HG02938 (cell line): ENCODE measurements at regions not wholly inside any gene's neighbourhood (a gene's known extent, or its start where the extent isn't known, plus 50 kb on each side); places are given as distances from the start of the nearest gene placed in this dataset.
A peak's percentile ranks its signal among the peaks of the same experiment; 100 is the strongest.

ENCODE experiments used
- ATAC-seq: cut with Tn5 transposase; IDR thresholded peaks from one replicate; pipeline ENCODE4 v1.9.1; 2021; ENCODE audit warnings: mild to moderate bottlenecking, moderate library complexity; ENCODE audit not compliant: unreplicated experiment

GRCh38 chr12:127078577-127079350 is 1188.2 kb upstream of the TMEM132C start:
- no peak for ATAC-seq

DNA sequence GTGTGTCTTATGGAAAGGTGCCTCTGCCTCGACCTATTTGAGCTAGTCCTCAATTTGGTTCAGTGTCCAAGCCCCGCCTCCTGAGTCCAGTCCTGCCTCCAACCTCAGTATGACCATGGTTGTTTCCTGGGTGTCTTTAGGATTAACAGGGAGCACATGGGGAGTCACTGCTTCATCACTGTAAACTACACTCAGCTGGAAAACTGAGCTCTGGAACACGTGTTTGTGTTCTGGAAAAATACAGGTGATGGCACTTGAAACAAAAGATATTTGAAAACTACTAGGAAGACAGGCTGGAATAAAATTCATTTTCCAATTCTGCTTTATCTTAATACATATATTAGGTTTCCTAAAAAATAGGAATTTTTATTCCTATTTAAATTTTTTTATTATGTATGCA is 1187.3 kb upstream of the TMEM132C start:
- ATAC-seq = no peak

GRCh38 chr12:127081058-127081457 is 1185.9 kb upstream of the TMEM132C start:
- no peak for ATAC-seq

- peak; percentile 94 for ATAC-seq
These were observed 1183.7 kb upstream of the TMEM132C start for GRCh38 chr12:127083008-127083949.

DNA sequence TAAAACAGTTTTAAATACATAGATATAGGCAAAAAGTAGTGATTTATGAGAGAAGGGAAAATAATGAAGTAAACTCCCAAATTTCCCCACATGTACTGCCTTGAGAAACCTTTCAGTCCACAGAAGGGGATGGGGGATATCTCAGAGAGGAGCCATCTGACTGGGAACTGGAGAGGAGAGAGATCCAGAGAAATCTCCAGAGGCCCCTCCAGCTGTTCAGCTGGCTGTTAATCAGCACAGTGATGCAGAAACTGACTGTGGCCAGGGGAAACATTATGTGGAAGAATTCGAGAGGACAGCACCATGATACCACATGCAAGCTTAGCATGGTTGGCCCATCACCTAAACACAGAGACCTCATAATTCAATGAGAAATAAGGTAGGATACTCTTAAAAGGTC is 1165.9 kb upstream of the TMEM132C start:
- no peak for ATAC-seq

GRCh38 chr12:127106041-127106440 is 1160.9 kb upstream of the TMEM132C start:
- ATAC-seq = no peak

DNA sequence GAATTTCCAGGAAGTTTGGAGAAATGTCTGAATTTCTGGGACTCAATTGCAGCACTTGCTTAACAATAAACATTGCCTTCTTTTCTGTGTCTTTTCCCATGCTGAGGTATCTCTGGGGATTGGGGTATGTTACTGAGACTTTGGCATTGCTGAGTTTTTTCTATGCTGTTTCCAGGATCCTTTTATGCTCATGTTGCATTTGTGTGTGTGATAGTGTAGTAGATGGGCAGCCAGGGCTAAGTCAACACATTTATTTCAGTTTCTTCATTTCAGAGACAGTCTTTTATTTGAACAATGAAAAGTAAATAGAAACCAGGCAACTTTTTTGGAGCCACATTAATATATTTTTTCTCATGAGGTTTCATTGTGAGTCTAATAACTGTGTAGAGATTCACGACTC is 1160.3 kb upstream of the TMEM132C start:
- ATAC-seq = no peak

DNA sequence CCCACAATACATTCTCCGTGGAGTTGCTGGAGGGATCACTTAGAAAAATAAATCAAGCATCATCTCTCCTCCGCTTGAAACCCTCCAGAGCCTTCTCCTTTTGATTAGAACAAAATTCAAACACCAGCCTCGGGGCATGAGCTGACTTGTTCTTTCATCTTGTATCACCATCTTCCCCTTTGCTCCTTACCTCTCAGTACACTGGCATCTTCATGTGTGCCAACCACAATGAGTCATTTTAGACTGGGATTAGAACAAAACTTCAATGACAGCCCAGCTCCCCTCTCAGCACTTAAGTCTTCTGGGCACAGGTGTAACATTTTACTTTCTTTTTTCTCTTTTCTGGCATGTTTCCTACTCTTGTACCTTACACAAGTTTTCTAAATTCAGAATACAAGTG is 1159.2 kb upstream of the TMEM132C start:
- ATAC-seq = no peak

GRCh38 chr12:127108360-127109215 is 1158.4 kb upstream of the TMEM132C start:
- ATAC-seq = no peak

DNA sequence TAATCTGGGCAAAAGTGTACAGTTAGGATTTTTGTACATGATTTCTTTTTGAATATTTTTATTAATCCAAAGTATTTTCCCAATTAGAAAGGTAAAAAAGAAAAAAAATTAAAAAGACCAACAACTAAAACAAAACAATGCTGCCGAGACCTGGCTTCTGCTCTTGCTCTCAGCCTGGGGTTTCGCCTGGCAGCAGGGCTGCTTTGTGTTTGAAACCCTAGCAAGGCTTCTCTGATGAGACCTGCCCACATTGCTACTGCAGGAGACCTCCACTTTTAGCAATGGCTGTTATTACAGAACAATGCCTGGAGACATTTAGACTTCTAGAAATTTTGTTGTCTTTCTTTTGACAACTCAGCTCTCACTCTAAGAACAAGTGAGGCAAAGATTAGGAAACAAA is 1153.0 kb upstream of the TMEM132C start:
- ATAC-seq = no peak

DNA sequence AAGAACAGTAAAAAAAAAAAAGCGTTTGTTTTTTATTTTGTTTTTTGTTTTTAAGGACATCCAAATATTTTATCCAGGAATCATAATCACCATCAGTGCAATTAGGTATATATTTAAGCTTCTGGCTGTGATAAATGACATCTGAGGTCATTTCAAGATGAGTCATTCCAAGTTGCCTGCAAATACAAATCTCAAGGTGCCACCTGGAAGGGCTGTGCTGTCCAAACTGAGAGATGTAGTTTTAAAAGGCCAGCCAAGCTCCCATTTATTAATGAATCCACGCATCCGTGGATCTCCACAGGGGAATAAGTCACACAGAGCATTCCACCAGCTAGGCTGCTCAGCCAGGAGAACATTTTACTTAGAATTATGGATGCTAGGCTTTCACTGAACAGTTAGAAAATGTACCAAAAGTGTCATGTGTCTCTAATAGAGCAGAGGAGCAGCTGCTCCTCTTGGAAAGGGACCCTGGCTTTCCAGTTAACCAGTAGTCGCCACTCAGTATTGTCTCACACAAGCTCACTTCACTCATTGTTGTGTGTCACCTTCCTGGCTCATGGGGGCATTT is 1151.4 kb upstream of the TMEM132C start:
- ATAC-seq = no peak

GRCh38 chr12:127118251-127118650 is 1148.7 kb upstream of the TMEM132C start:
- ATAC-seq = no peak

DNA sequence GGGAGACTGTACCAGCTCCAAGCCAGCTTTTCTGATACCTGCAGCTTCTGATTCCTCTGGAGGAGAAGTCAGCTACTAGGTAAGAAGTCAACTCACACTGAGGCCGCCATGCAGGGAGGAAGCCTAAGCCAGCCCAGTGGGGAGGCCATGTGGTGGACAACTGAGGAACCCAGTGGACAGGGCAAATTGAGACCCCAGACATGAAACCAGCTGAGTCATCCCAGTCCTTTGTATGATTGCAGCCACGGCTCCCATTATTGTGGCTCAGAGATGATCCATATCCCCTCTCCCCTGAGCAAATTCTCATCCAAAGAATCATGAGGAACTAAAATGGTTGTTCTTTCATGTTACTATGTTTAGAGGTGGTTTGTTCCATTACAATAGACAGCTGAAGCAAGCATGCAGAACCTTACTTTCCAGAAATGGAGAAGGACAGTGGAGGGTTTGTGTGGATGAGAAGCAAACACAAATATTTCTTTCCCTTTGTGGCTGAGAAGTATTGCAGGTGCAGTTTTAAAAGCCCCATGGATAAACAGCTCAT is 1147.3 kb upstream of the TMEM132C start:
- ATAC-seq = no peak

DNA sequence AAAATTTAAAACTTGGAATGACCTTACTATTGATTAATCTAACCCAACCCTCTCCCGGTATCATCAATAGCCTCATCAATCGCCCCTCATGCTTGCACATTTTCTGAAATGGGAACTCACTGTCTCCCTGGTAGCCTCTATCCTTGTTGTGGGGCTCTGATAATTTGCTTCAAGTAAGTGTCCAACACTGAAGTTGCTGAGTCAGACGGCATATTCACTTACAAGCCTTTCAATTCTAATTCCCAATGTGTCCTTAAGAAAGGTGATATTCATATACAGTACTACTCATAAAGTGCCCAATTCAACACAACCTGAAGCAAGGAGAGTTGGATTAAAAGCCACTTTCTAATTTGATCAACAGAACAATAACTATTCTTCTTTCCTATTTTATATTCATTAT is 1146.1 kb upstream of the TMEM132C start:
- ATAC-seq = no peak

- ATAC-seq = no peak
These were observed 1145.4 kb upstream of the TMEM132C start for GRCh38 chr12:127121494-127122084.

DNA sequence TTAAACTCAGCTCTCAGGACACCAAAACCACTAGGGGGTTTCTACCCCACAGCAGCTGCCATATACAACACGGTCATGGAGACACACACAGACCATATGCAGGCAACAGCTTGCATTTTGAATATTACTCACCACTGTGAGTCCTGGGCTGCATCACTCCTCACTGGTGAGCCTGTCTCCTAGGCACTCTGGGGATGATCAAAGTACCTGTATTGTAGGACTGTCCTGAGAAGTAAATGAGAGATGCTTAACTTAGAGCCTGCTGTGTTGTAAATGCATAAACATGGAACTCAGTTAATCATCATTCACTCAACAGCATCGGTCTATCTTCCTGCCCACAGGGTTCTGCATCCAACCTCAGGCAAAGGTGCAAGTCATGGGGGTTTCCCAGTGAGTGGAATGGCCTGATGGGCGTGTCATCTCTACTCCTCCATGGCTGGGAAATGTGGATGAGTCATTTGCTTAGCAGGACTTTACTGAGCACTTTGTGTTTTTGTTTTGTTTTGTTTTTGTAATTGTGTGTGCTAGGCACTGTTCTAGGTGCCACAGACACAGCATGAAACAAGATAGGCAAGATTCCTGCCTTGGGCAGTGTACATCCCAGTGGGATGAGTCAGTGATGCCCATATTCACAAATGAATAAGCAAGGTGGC is 1141.2 kb upstream of the TMEM132C start:
- ATAC-seq = peak; percentile 79

- peak; percentile 5 for ATAC-seq
These were observed 1140.7 kb upstream of the TMEM132C start for GRCh38 chr12:127126260-127126628.

DNA sequence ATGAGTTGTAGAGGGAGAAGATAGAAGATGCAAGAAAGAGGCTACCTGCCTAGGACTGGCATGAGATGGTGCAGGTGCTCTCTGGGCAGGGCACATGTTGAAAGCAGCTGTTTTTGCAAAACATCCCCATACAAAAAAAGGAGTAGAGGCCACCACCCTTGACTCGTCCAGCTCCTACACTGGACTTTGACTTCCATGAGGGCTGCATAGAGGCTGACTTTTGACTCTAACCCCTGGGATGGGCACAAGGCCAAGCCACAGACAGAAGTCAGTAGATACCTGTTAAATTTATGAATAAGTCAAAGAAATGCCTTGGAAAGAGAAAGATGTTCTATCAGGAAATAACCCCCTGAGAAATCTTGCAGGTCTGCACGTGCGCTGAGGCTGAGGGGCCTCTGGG is 1139.1 kb upstream of the TMEM132C start:
- no peak for ATAC-seq

- ATAC-seq = no peak
These were observed 1136.4 kb upstream of the TMEM132C start for GRCh38 chr12:127130506-127131124.
